ENCODE measurements at regions not wholly inside any gene's neighbourhood (a gene's known extent, or its start where the extent isn't known, plus 50 kb on each side); places are given as distances from the start of the nearest gene placed in this dataset.

DNA sequence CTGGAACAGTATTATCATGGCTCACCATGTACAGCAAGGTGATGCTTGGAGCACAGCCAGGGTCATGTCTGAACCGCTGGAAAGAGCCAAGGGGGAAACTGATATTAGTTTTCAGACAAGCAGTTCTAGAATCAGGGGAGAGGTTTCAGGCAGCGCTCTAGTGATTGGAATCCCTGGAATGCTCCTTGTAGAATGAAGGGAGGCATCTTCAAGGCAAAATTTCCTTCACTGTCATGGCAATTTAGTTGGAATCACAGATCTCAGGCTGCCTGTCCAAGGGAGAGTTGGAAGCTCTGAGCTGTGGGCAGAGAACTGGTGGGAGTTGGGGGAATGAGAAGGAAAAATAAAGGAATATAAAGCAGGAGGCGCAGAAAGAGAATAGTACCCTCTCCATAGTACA, 737.1 kb downstream of the PTPRU start:
- intact Hi-C loops (cut with DNase I) = no loop called here
- no peaks in the 10 kb centered on the region for H3K4me1 ChIP-seq
- H3K9me3 ChIP-seq = peaks cover 0 to 7% (median 0%) of the 10 kb centered on the region in 4 donors
- 63% methylated on average over 3 of the region's 3 CpGs for WGBS
- no peak overlapping the region for H3K27ac ChIP-seq (replicated peaks in 1 of 4)
- peaks cover 0 to 33% (median 0%) of the 10 kb centered on the region in 4 donors for H3K27me3 ChIP-seq
- H3K36me3 ChIP-seq = no peaks in the 10 kb centered on the region
- H3K4me3 ChIP-seq = no peak overlapping the region
- TF ChIP-seq POLR2AphosphoS5 (IDR thresholded peaks at IDR 0.05) = no peak
- no peak for TF ChIP-seq EP300 (IDR thresholded peaks at IDR 0.05)
- TF ChIP-seq, protein P1, sequence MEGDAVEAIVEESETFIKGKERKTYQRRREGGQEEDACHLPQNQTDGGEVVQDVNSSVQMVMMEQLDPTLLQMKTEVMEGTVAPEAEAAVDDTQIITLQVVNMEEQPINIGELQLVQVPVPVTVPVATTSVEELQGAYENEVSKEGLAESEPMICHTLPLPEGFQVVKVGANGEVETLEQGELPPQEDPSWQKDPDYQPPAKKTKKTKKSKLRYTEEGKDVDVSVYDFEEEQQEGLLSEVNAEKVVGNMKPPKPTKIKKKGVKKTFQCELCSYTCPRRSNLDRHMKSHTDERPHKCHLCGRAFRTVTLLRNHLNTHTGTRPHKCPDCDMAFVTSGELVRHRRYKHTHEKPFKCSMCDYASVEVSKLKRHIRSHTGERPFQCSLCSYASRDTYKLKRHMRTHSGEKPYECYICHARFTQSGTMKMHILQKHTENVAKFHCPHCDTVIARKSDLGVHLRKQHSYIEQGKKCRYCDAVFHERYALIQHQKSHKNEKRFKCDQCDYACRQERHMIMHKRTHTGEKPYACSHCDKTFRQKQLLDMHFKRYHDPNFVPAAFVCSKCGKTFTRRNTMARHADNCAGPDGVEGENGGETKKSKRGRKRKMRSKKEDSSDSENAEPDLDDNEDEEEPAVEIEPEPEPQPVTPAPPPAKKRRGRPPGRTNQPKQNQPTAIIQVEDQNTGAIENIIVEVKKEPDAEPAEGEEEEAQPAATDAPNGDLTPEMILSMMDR (IDR thresholded peaks at IDR 0.05) = no peak
- TF ChIP-seq POLR2A (IDR thresholded peaks at IDR 0.05; ENCODE audit: low read depth) = no peak
- DNase-seq (ENCODE audit: extremely low spot score) = no peak

DNA sequence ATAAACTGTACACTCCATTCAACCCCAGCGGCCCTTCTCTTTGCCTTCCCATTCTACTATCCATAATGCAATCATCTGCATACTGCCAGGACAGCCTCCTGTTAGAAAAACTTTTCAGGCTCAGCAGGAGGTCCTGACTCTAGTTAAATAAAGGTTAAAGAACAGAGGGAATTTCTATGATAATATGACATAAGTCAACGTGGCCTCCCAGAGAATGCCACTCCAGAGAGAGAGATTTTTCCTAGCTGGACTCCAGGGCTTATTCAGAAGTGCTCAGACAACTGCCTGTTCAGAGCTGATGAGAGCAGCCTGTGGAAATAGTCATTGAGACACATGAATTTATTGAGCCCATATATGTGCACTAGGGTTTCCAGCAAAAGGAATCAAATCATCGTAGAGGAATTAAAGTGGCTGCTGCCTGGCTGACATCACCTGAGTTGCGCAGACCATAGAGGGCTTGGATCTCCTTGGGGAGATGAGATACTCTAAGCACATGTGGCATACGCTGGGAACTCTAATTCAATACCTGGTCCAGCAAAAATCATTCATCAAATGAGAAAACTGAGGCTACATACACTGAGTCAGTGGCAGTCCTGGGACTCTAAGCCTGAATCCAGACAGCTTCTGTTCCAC, 736.2 kb downstream of the PTPRU start:
- Histone ChIP-seq H3K9me3 (peaks cover 0 to 3% (median 0%) of the 10 kb centered on the region in 4 donors), H3K4me3 (no peak overlapping the region), H3K27me3 (peaks cover 0 to 33% (median 0%) of the 10 kb centered on the region in 4 donors), H3K36me3 (no peaks in the 10 kb centered on the region), H3K4me1 (no peaks in the 10 kb centered on the region), H3K27ac (replicated peaks in 1 of 4) (no peak overlapping the region)
- DNase-seq (ENCODE audit: extremely low spot score) = no peak
- TF ChIP-seq POLR2AphosphoS5 (IDR thresholded peaks at IDR 0.05) (no peak), EP300 (IDR thresholded peaks at IDR 0.05) (no peak), POLR2A (IDR thresholded peaks at IDR 0.05; ENCODE audit: low read depth) (no peak)
- TF ChIP-seq, protein P1 (IDR thresholded peaks at IDR 0.05) = no peak
- WGBS = 72% methylated on average over 5 of the region's 5 CpGs
- intact Hi-C loops (cut with DNase I) = no loop called here

GRCh38 chr1:29971703-29972102, 735.4 kb downstream of the PTPRU start:
- Histone ChIP-seq H3K4me1 (no peaks in the 10 kb centered on the region), H3K36me3 (no peaks in the 10 kb centered on the region), H3K4me3 (no peak overlapping the region), H3K9me3 (no peaks in the 10 kb centered on the region), H3K27me3 (peaks cover 0 to 33% (median 0%) of the 10 kb centered on the region in 4 donors), H3K27ac (replicated peaks in 1 of 4) (no peak overlapping the region)
- TF ChIP-seq POLR2A (IDR thresholded peaks at IDR 0.05; ENCODE audit: low read depth) = no peak
- TF ChIP-seq POLR2AphosphoS5 (IDR thresholded peaks at IDR 0.05) = no peak
- TF ChIP-seq, protein P1 (IDR thresholded peaks at IDR 0.05) = no peak
- TF ChIP-seq EP300 (IDR thresholded peaks at IDR 0.05) = no peak
- intact Hi-C loops (cut with DNase I) = no loop called here
- 70% methylated on average over 2 of the region's 2 CpGs for WGBS
- peak; percentile 62 for DNase-seq (ENCODE audit: extremely low spot score)

DNA sequence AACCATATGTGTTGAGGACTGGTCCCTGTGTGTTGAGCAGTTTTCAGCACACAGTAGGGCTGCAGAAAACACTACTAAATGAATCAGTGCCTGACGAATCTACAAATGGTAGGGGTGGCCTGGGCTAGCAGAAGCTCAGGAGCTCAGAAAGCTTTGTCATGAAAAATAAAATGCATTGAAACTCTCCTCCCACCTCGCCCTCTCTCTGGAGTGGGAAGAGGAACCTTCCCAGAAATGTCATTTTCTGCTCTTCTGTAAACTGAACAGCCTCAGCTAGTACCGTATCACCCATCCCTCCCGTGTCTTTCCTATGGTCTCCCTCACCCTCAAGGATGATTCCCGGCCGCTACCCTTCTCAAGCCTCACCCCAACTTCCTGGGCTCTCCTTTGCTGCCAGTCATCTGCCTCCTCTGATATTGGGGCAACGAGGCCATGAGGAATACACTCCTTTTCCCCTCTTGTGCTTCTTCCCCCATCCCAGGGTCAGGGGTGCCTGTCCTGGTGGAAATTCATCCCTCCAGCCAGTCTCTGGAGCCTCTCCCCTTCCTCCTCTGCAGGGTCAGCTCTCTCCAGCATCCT, 734.5 kb downstream of the PTPRU start:
- intact Hi-C loops (cut with DNase I) = no loop called here
- Histone ChIP-seq H3K4me1 (no peaks in the 10 kb centered on the region), H3K27ac (replicated peaks in 1 of 4) (no peak overlapping the region), H3K4me3 (no peak overlapping the region), H3K36me3 (no peaks in the 10 kb centered on the region), H3K27me3 (peaks cover 0 to 41% (median 0%) of the 10 kb centered on the region in 4 donors), H3K9me3 (no peaks in the 10 kb centered on the region)
- TF ChIP-seq EP300 (IDR thresholded peaks at IDR 0.05) (no peak), POLR2A (IDR thresholded peaks at IDR 0.05; ENCODE audit: low read depth) (no peak), POLR2AphosphoS5 (IDR thresholded peaks at IDR 0.05) (no peak)
- TF ChIP-seq, protein P1 (IDR thresholded peaks at IDR 0.05) = no peak
- WGBS = 75% methylated on average over 7 of the region's 7 CpGs
- DNase-seq (ENCODE audit: extremely low spot score) = no peak

All from esophagus muscularis mucosa (tissue), 4 donors.